Prostate gland (tissue), 2 donors: ENCODE measurements at regions not wholly inside any gene's neighbourhood (a gene's known extent, or its start where the extent isn't known, plus 50 kb on each side); places are given as distances from the start of the nearest gene placed in this dataset.

Source experiments
- POLR2A ChIP-seq: fragments of 450-650 bp; IDR thresholded peaks from one replicate; pipeline ENCODE4 v1.6.1; 2016; ENCODE audit warnings: antibody characterized with exemption, mild to moderate bottlenecking
- POLR2AphosphoS5 ChIP-seq: sonication (generic); formaldehyde crosslinking; IDR thresholded peaks from one replicate; pipeline ENCODE4 v1.6.1; 2017; ENCODE audit warnings: antibody characterized with exemption
- TF ChIP-seq, protein P1 (sequence below), 4 experiments: fragments of 200-600 bp in 2 of 4; fragments of 450-650 bp in 2 of 4; sonication (generic) in 2 of 4; IDR thresholded peaks; 1 replicate in 3 of 4; 2 replicates in 1 of 4; pipeline ENCODE4 v1.5.1; 2016 to 2019; ENCODE audit warnings: antibody characterized with exemption in 4 of 4, mild to moderate bottlenecking in 2 of 4, moderate library complexity in 2 of 4

DNA sequence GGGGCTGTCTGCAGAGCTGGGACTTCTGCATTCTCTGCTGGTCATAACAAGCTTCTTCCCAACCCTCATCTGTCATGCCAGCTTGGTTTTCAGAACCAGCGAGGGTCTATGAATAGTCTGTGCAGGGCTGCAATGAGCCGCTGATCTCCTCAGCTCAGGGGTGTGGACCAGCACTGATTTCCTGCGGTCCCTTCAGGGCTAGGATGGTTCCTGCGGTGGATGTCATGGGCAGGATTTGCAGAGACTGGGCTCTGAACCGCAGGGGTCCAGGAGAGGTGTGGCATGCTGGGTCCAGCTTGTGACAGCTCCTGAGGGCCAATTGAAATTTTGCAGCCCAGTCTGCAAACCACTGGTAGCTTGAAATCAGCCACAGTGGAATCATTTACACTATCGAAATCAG, 188.2 kb upstream of the AGAP1 start:
- TF ChIP-seq, protein P1, sequence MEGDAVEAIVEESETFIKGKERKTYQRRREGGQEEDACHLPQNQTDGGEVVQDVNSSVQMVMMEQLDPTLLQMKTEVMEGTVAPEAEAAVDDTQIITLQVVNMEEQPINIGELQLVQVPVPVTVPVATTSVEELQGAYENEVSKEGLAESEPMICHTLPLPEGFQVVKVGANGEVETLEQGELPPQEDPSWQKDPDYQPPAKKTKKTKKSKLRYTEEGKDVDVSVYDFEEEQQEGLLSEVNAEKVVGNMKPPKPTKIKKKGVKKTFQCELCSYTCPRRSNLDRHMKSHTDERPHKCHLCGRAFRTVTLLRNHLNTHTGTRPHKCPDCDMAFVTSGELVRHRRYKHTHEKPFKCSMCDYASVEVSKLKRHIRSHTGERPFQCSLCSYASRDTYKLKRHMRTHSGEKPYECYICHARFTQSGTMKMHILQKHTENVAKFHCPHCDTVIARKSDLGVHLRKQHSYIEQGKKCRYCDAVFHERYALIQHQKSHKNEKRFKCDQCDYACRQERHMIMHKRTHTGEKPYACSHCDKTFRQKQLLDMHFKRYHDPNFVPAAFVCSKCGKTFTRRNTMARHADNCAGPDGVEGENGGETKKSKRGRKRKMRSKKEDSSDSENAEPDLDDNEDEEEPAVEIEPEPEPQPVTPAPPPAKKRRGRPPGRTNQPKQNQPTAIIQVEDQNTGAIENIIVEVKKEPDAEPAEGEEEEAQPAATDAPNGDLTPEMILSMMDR (IDR thresholded peaks at IDR 0.05), result no peak
- TF ChIP-seq POLR2A (no peak), POLR2AphosphoS5 (no peak)
